Smooth muscle cell (in vitro differentiated cells): ENCODE measurements at regions not wholly inside any gene's neighbourhood (a gene's known extent, or its start where the extent isn't known, plus 50 kb on each side); places are given as distances from the start of the nearest gene placed in this dataset.
"Not testable (repeated sequence)": the region's sequence is repeated elsewhere in the genome, so short reads cannot be mapped to it uniquely, and the experiment has no call there.

Experiments
- DNase-seq: peaks from one replicate; lab custom pipeline; 2025; ENCODE audit not compliant: unreplicated experiment; lab: John Stamatoyannopoulos, UW
- H2AFZ ChIP-seq: fragments of 200-600 bp; sonication (generic); 2 replicates; pipeline ENCODE4 v1.6.0; 2016; ENCODE audit warnings: antibody characterized with exemption, low read depth, mild to moderate bottlenecking
- H3F3A ChIP-seq: fragments of 200-600 bp; sonication (generic); 2 replicates; pipeline ENCODE4 v1.6.0; 2017; ENCODE audit warnings: antibody characterized with exemption, low read depth
- H3K27ac ChIP-seq: fragments of 200-600 bp; sonication (generic); 2 replicates; pipeline ENCODE4 v1.5.1; 2016; ENCODE audit warnings: low read depth, mild to moderate bottlenecking
- H3K27me3 ChIP-seq: fragments of 200-600 bp; sonication (generic); 2 replicates; pipeline ENCODE4 v1.6.1; 2016; ENCODE audit warnings: low read depth, mild to moderate bottlenecking
- H3K36me3 ChIP-seq: fragments of 200-600 bp; sonication (generic); 2 replicates; pipeline ENCODE4 v1.5.1; 2016; ENCODE audit warnings: low read depth
- H3K4me1 ChIP-seq: fragments of 200-600 bp; sonication (generic); 2 replicates; pipeline ENCODE4 v1.5.1; 2016; ENCODE audit warnings: low read depth
- H3K4me2 ChIP-seq: fragments of 200-600 bp; sonication (generic); 2 replicates; pipeline ENCODE4 v1.6.0; 2016; ENCODE audit warnings: mild to moderate bottlenecking
- H3K4me3 ChIP-seq: fragments of 200-600 bp; sonication (generic); 2 replicates; pipeline ENCODE4 v1.5.1; 2016; ENCODE audit warnings: mild to moderate bottlenecking
- H3K79me2 ChIP-seq: fragments of 200-600 bp; sonication (generic); 2 replicates; pipeline ENCODE4 v1.6.0; 2016; ENCODE audit warnings: low read depth, mild to moderate bottlenecking
- H3K9ac ChIP-seq: fragments of 200-600 bp; sonication (generic); 2 replicates; pipeline ENCODE4 v1.6.0; 2016; ENCODE audit warnings: low read depth
- H3K9me3 ChIP-seq: fragments of 200-600 bp; sonication (generic); replicated peaks from 2 replicates; pipeline ENCODE4 v1.5.1; 2016; ENCODE audit warnings: low read depth
- H4K20me1 ChIP-seq: fragments of 200-600 bp; sonication (generic); 2 replicates; pipeline ENCODE4 v1.6.0; 2016; ENCODE audit warnings: low read depth
- CTCF ChIP-seq: fragments of 200-600 bp; sonication (generic); IDR thresholded peaks from 2 replicates; pipeline ENCODE4 v1.5.1; 2017; ENCODE audit warnings: borderline replicate concordance, mild to moderate bottlenecking, antibody characterized with exemption; ENCODE audit not compliant: insufficient read depth, poor library complexity, severe bottlenecking
- WGBS: methylation state at CpG from one replicate; pipeline ENCODE4 v1.1.7; 2016; ENCODE audit warnings: low lambda C conversion rate; 5-methylcytosine and 5-hydroxymethylcytosine counted together

DNA sequence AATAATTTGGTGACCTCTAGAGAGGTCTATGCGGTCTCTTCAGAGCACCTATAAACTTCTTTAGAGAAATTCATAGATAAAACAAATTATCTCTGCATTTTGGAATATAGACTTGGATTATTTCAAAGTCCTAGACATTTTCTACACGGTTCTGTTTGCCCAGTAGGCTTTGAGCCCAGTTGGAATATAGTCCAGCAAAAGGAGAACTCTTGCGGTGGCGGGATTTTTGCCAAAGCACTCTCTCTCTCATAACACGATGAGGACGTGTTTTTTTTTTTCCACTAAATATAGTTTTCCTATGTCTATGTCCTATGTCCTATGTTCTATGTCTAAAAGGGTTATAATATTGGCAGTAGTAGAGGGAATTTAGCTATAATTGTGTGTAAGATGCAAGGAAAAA, 164.9 kb upstream of the AGR3 start:
- H3K27ac ChIP-seq, result no peak overlapping the region
- peaks cover 7% of the 10 kb centered on the region for H3K4me1 ChIP-seq
- no peak for DNase-seq
- H3K9ac ChIP-seq, result no peak overlapping the region
- no peaks in the 10 kb centered on the region for H3F3A ChIP-seq
- H3K4me2 ChIP-seq, result no peak overlapping the region
- no peak overlapping the region for H2AFZ ChIP-seq
- no peaks in the 10 kb centered on the region for H3K79me2 ChIP-seq
- no peak for TF ChIP-seq CTCF
- no peaks in the 10 kb centered on the region for H3K9me3 ChIP-seq
- no peak overlapping the region for H3K4me3 ChIP-seq
- WGBS, result 84% methylated on average over 6 of the region's 6 CpGs
- no peaks in the 10 kb centered on the region for H3K27me3 ChIP-seq
- no peaks in the 10 kb centered on the region for H4K20me1 ChIP-seq
- H3K36me3 ChIP-seq, result no peaks in the 10 kb centered on the region

GRCh38 chr7:17053164-17053563, 171.4 kb upstream of the AGR3 start:
- H4K20me1 ChIP-seq, H3K4me3 ChIP-seq: not testable (repeated sequence)
- WGBS, result 92% methylated on average over 9 of the region's 9 CpGs

DNA sequence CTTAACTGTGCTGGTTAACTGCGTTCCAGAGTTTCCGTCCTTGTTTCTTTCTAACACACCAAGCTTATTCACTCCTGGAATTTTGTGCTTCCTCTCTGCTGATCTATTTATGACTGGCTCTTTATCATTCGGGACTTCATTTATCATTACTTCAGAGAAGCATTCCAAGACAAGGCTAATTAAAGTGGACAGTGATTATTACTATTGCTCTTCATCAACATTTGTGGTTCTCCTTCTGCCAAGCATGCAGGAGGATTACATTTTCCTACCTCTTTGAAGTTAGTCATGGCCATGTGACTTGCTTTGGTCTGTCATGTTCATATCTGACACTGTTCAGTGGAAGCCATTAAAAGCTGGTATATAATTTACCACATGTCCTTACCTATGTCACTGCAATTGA, 172.4 kb upstream of the AGR3 start:
- H3F3A ChIP-seq, result no peaks in the 10 kb centered on the region
- TF ChIP-seq CTCF, result no peak
- H3K4me3 ChIP-seq, result no peak overlapping the region
- H3K9me3 ChIP-seq, result no peaks in the 10 kb centered on the region
- H3K27me3 ChIP-seq, result no peaks in the 10 kb centered on the region
- peak overlapping the region; percentile 43 for H3K9ac ChIP-seq
- WGBS, result 32% methylated on average over 3 of the region's 3 CpGs
- peak overlapping the region; percentile 63 for H3K27ac ChIP-seq
- H3K79me2 ChIP-seq, result no peaks in the 10 kb centered on the region
- no peaks in the 10 kb centered on the region for H3K36me3 ChIP-seq
- H3K4me1 ChIP-seq, result no peaks in the 10 kb centered on the region
- DNase-seq, result no peak
- H4K20me1 ChIP-seq, result no peaks in the 10 kb centered on the region
- H2AFZ ChIP-seq, result no peak overlapping the region
- H3K4me2 ChIP-seq, result peak overlapping the region; percentile 7

More at GRCh38 chr7:17053164-17053563, 171.4 kb upstream of the AGR3 start:
- H3K9me3 ChIP-seq, H2AFZ ChIP-seq, H3K4me1 ChIP-seq, H3K27ac ChIP-seq, H3K36me3 ChIP-seq, H3K79me2 ChIP-seq, H3K4me2 ChIP-seq, H3K9ac ChIP-seq, H3K27me3 ChIP-seq, H3F3A ChIP-seq, DNase-seq: not testable (repeated sequence)

GRCh38 chr7:17054836-17055235, 173.1 kb upstream of the AGR3 start:
- H3K4me1 ChIP-seq, result no peaks in the 10 kb centered on the region
- H3K4me2 ChIP-seq, result no peak overlapping the region
- no peaks in the 10 kb centered on the region for H3K9me3 ChIP-seq
- WGBS, result 78% methylated on average over 2 of the region's 2 CpGs
- no peaks in the 10 kb centered on the region for H3K36me3 ChIP-seq
- no peaks in the 10 kb centered on the region for H3F3A ChIP-seq
- H3K9ac ChIP-seq, result peak overlapping the region; percentile 43
- TF ChIP-seq CTCF, result no peak
- H3K27me3 ChIP-seq, result no peaks in the 10 kb centered on the region
- H2AFZ ChIP-seq, result no peak overlapping the region
- H3K27ac ChIP-seq, result peak overlapping the region; percentile 63
- no peak overlapping the region for H3K4me3 ChIP-seq
- DNase-seq, result no peak
- H3K79me2 ChIP-seq, result no peaks in the 10 kb centered on the region
- H4K20me1 ChIP-seq, result no peaks in the 10 kb centered on the region
